GM12873 (cell line): ENCODE measurements at regions not wholly inside any gene's neighbourhood (a gene's known extent, or its start where the extent isn't known, plus 50 kb on each side); places are given as distances from the start of the nearest gene placed in this dataset.

Source experiments
- TF ChIP-seq, protein P1 (sequence below): IDR thresholded peaks from 2 replicates; pipeline ENCODE4 v1.5.1; 2012; ENCODE audit warnings: low read depth, mild to moderate bottlenecking, moderate library complexity, low read length, control low read depth; ENCODE audit not compliant: insufficient read depth; ENCODE audit errors: missing control alignments

DNA sequence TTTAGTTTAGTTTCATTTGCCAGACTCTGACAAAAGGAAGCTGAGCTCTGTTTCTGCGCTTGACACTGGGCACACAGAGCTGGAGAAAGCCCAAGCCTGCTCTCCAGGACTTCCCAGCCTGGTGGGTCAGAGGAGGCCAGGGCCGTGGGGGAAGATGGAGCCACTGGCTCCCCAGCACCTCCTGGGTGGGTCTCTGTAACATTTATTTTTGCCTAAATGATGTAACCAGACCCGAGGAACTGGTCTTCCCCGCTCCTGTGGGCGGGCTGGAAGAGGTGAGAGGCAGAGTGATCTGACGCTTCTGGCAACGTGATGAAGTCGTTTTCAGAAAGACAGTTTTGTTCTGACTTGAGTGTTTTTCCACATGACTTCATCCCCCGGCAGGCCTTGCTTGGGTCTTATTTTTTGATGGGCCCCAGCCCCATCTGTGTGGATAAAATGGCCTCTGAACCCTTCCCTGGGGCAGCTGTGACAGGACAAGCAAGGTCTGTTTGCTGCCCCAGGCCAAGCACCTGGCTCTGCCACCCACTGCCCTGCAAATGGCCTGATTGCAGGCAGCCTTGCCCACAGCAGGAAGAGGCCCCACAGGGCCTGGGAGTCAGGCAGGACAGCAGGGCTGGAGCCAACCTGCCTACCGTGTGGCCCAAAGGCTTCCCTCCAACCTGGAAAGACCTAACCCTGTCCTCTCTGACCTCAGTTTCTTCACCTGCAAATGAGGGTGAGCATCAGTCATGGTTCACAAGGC lies 304.9 kb upstream of the ZMIZ1 start:
- TF ChIP-seq, protein P1, sequence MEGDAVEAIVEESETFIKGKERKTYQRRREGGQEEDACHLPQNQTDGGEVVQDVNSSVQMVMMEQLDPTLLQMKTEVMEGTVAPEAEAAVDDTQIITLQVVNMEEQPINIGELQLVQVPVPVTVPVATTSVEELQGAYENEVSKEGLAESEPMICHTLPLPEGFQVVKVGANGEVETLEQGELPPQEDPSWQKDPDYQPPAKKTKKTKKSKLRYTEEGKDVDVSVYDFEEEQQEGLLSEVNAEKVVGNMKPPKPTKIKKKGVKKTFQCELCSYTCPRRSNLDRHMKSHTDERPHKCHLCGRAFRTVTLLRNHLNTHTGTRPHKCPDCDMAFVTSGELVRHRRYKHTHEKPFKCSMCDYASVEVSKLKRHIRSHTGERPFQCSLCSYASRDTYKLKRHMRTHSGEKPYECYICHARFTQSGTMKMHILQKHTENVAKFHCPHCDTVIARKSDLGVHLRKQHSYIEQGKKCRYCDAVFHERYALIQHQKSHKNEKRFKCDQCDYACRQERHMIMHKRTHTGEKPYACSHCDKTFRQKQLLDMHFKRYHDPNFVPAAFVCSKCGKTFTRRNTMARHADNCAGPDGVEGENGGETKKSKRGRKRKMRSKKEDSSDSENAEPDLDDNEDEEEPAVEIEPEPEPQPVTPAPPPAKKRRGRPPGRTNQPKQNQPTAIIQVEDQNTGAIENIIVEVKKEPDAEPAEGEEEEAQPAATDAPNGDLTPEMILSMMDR: no peak

- TF ChIP-seq, protein P1: no peak
Measured at GRCh38 chr10:78764436-78764835, 304.3 kb upstream of the ZMIZ1 start.

- TF ChIP-seq, protein P1: no peak
Measured at GRCh38 chr10:78764846-78765430, 303.8 kb upstream of the ZMIZ1 start.

- TF ChIP-seq, protein P1: no peak
Measured at GRCh38 chr10:78765726-78766335, 302.9 kb upstream of the ZMIZ1 start.

- TF ChIP-seq, protein P1: no peak
Measured at GRCh38 chr10:78766603-78767002, 302.2 kb upstream of the ZMIZ1 start.

DNA sequence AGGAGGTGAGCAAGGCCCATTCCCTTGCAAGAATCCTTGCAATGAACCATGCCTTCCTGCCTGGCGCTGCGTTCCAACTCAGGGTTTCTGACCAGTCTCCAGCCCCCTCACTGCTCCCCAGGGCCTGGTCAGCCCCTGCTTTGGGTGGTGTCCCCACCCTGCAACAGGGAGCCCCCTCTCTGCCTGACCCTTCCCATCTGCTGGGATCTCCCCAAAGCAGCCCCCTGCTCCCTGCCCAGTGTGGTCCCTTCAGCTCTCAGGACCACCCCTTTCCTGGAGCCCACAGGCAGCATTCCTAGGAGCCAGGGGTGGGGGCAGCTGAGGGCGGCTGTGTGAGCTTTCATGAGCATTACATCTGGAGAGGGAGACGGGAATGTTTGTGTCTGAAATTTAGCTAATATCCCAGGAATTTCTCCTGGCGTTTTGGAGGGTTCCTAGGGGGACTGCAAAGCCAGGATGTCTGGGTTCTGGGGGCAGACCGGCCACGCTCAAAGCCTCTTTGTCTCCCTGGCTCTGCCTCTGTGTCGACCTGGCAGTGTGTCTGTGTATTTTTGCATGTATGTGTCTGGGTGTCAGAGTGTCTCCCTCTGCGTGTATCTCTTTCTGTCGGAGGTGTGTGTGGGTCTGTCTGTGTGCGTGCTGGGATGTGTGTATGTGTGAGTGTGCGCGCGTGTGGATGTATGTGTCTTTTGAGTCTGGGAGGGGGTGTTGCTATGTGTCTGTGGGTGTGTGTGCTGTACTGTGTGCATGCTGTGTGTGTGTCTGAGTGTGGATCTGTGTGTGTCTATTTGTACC lies 300.5 kb upstream of the ZMIZ1 start:
- TF ChIP-seq, protein P1: no peak

- TF ChIP-seq, protein P1: no peak
Measured at GRCh38 chr10:78768876-78769275, 299.9 kb upstream of the ZMIZ1 start.
